A549 (cell line): ENCODE measurements at regions not wholly inside any gene's neighbourhood (a gene's known extent, or its start where the extent isn't known, plus 50 kb on each side); places are given as distances from the start of the nearest gene placed in this dataset.

ENCODE experiments used
- ATAC-seq, 2 experiments: fragments of 200-7000 bp in 1 of 2; fragments of >200 bp in 1 of 2; cut with Nextera tagmentation in 1 of 2; cut with Tn5 transposase in 1 of 2; 3 replicates each; pipeline versions ENCODE4 v1.8.0 to v1.9.1; 2018 to 2020; ENCODE audit warnings: mild to moderate bottlenecking in 1 of 2, moderate library complexity in 1 of 2
- CTCF ChIA-PET: fragments of 300-600 bp; sonication (Branson Sonifier 250); formaldehyde crosslinking; extraction: SDS; loops from one replicate; lab custom pipeline; 2021; ENCODE audit warnings: antibody characterized with exemption, inconsistent platforms; lab: Yijun Ruan, JAX
- POLR2A ChIA-PET: fragments of 350-600 bp; formaldehyde crosslinking; extraction: SDS; loops from one replicate; lab custom pipeline; 2021; ENCODE audit warnings: antibody characterized with exemption, inconsistent platforms; lab: Yijun Ruan, JAX
- DNase-seq, 2 experiments: peaks; one replicate each; pipeline versions ENCODE4 v3.0.0 to v3.0.0-alpha.2; 2011 to 2016; ENCODE audit warnings: low read depth in 1 of 2, low spot score in 1 of 2
- FAIRE-seq: peaks from 2 replicates; lab custom pipeline; 2011; peaks lifted over from hg19 to GRCh38; lab: Jason Lieb, UNC
- H3K27ac ChIP-seq, 2 experiments: fragments of >200 bp; sonication (Bioruptor Twin); formaldehyde crosslinking; 3 replicates each; pipeline ENCODE4 v1.5.1; 2016 to 2017
- H3K4me1 ChIP-seq: fragments of >200 bp; sonication (Bioruptor Twin); formaldehyde crosslinking; 3 replicates; pipeline ENCODE4 v1.6.1; 2016
- H3K4me2 ChIP-seq: fragments of >200 bp; sonication (Bioruptor Twin); formaldehyde crosslinking; 3 replicates; pipeline ENCODE4 v1.6.1; 2016
- H3K4me3 ChIP-seq: fragments of >200 bp; sonication (Bioruptor Twin); formaldehyde crosslinking; 3 replicates; pipeline ENCODE4 v1.5.1; 2016
- H3K9me3 ChIP-seq: fragments of >200 bp; sonication (Bioruptor Twin); formaldehyde crosslinking; 3 replicates; pipeline ENCODE4 v1.6.1; 2016
- ATOH8 ChIP-seq: fragments of 250-450 bp; sonication (Bioruptor Pico); IDR thresholded peaks from 2 replicates; pipeline ENCODE4 v1.5.0; 2020; ENCODE audit warnings: low read depth, mild to moderate bottlenecking, moderate library complexity
- BHLHE40 ChIP-seq: IDR thresholded peaks from 2 replicates; pipeline ENCODE4 v1.6.1; 2012; ENCODE audit warnings: low read depth, low read length, inconsistent platforms
- CBX8 ChIP-seq: fragments of 200-600 bp; sonication (generic); IDR thresholded peaks from 2 replicates; pipeline ENCODE4 v1.6.1; 2016
- CEBPB ChIP-seq, 2 experiments: fragments of >200 bp in 1 of 2; sonication (Bioruptor Twin) in 1 of 2; formaldehyde crosslinking in 1 of 2; IDR thresholded peaks; 2 replicates each; pipeline ENCODE4 v1.6.1; 2012 to 2016
- CHD2 ChIP-seq: fragments of 150-350 bp; IDR thresholded peaks from 2 replicates; pipeline ENCODE4 v1.6.1; 2014; ENCODE audit warnings: low read length; ENCODE audit not compliant: partially characterized antibody
- CTCF ChIP-seq: fragments of >200 bp; sonication (Bioruptor Twin); formaldehyde crosslinking; IDR thresholded peaks from 3 replicates; pipeline ENCODE4 v1.5.1; 2016
- ELK1 ChIP-seq: fragments of 150-350 bp; IDR thresholded peaks from 2 replicates; pipeline ENCODE4 v1.6.1; 2014; ENCODE audit warnings: low read depth, mild to moderate bottlenecking, low read length
- EP300 ChIP-seq, 2 experiments: fragments of >200 bp; sonication (Bioruptor Twin); formaldehyde crosslinking; IDR thresholded peaks; 2 replicates in 1 of 2; 3 replicates in 1 of 2; pipeline ENCODE4 v1.6.1; 2016 to 2017
- ESRRA ChIP-seq: fragments of 150-350 bp; IDR thresholded peaks from 2 replicates; pipeline ENCODE4 v1.6.1; 2014; ENCODE audit warnings: mild to moderate bottlenecking, low read length, borderline replicate concordance
- FOXS1 ChIP-seq: fragments of 250-450 bp; sonication (Bioruptor Pico); IDR thresholded peaks from 2 replicates; pipeline ENCODE4 v1.5.0; 2020; ENCODE audit warnings: mild to moderate bottlenecking, moderate library complexity
- GATA3 ChIP-seq: IDR thresholded peaks from 2 replicates; pipeline ENCODE4 v1.6.1; 2012; ENCODE audit warnings: borderline replicate concordance
- HDAC2 ChIP-seq: fragments of 200-600 bp; sonication (generic); IDR thresholded peaks from 2 replicates; pipeline ENCODE4 v1.6.1; 2016
- HOXB5 ChIP-seq: fragments of 250-450 bp; sonication (Bioruptor Pico); IDR thresholded peaks from 2 replicates; pipeline ENCODE4 v1.5.0; 2020; ENCODE audit warnings: mild to moderate bottlenecking, moderate library complexity
- JUN ChIP-seq, 2 experiments: fragments of >200 bp; sonication (Bioruptor Twin); formaldehyde crosslinking; IDR thresholded peaks; 2 replicates in 1 of 2; 3 replicates in 1 of 2; pipeline ENCODE4 v1.6.1; 2016 to 2017
- KDM1A ChIP-seq: fragments of 200-600 bp; sonication (generic); IDR thresholded peaks from 2 replicates; pipeline ENCODE4 v1.6.1; 2016; ENCODE audit warnings: low read depth, mild to moderate bottlenecking
- KDM5A ChIP-seq: fragments of 200-600 bp; sonication (generic); IDR thresholded peaks from 2 replicates; pipeline ENCODE4 v1.6.1; 2016; ENCODE audit warnings: antibody characterized with exemption, mild to moderate bottlenecking
- MAFK ChIP-seq: fragments of 450-650 bp; IDR thresholded peaks from 2 replicates; pipeline ENCODE4 v1.6.1; 2014; ENCODE audit not compliant: partially characterized antibody
- MAZ ChIP-seq: fragments of 150-350 bp; IDR thresholded peaks from 2 replicates; pipeline ENCODE4 v1.6.1; 2014; ENCODE audit warnings: antibody characterized with exemption, low read depth, low read length, borderline replicate concordance
- RARB ChIP-seq: fragments of 250-450 bp; sonication (Bioruptor Pico); IDR thresholded peaks from 2 replicates; pipeline ENCODE4 v1.8.0; 2021; ENCODE audit warnings: mild to moderate bottlenecking, moderate library complexity
- RCOR1 ChIP-seq: fragments of 150-350 bp; IDR thresholded peaks from 2 replicates; pipeline ENCODE4 v1.6.1; 2014; ENCODE audit warnings: antibody characterized with exemption, low read length, low read depth
- SMC3 ChIP-seq: fragments of >200 bp; sonication (Bioruptor Twin); formaldehyde crosslinking; IDR thresholded peaks from 3 replicates; pipeline ENCODE4 v1.6.1; 2018; ENCODE audit warnings: inconsistent platforms
- TFCP2L1 ChIP-seq: fragments of 250-450 bp; sonication (Bioruptor Pico); IDR thresholded peaks from 2 replicates; pipeline ENCODE4 v1.5.0; 2021; ENCODE audit warnings: mild to moderate bottlenecking
- TP53 ChIP-seq: fragments of 250-450 bp; sonication (Bioruptor Pico); IDR thresholded peaks from 2 replicates; pipeline ENCODE4 v1.5.0; 2021; ENCODE audit warnings: mild to moderate bottlenecking, moderate library complexity
- USF2 ChIP-seq: fragments of 450-650 bp; IDR thresholded peaks from 2 replicates; pipeline ENCODE4 v1.6.1; 2014; ENCODE audit warnings: antibody characterized with exemption
- ZC3H11A ChIP-seq: fragments of 450-650 bp; IDR thresholded peaks from 2 replicates; pipeline ENCODE4 v1.6.1; 2014; ENCODE audit warnings: antibody characterized with exemption, mild to moderate bottlenecking
- ZFP36 ChIP-seq: fragments of 450-650 bp; IDR thresholded peaks from 2 replicates; pipeline ENCODE4 v1.6.1; 2014; ENCODE audit warnings: borderline replicate concordance; ENCODE audit not compliant: partially characterized antibody
- ZNF302 ChIP-seq: fragments of 250-450 bp; sonication (Bioruptor Pico); IDR thresholded peaks from 2 replicates; pipeline ENCODE4 v1.9.0; 2021; ENCODE audit warnings: inconsistent platforms, mild to moderate bottlenecking, moderate library complexity
- WGBS: methylation state at CpG from one replicate; pipeline ENCODE4 v1.1.6; 2017; ENCODE audit errors: missing lambda C conversion rate; 5-methylcytosine and 5-hydroxymethylcytosine counted together

- Histone ChIP-seq H3K4me2 (no peak overlapping the region), H3K27ac (no peak overlapping the region), H3K9me3 (no peaks in the 10 kb centered on the region), H3K4me3 (no peak overlapping the region), H3K4me1 (no peaks in the 10 kb centered on the region)
- 2% methylated on average over 2 of the region's 2 CpGs for WGBS
- ChIA-PET CTCF (no interaction called here), POLR2A (no interaction called here)
- no peak for TF ChIP-seq RCOR1
- TF ChIP-seq TP53 (CRISPR knock-in tag), result no peak
- no peak for TF ChIP-seq ZFP36
- TF ChIP-seq MAFK, result no peak
- no peak for TF ChIP-seq KDM1A
- no peak for TF ChIP-seq USF2
- TF ChIP-seq ELK1, result no peak
- no peak for TF ChIP-seq FOXS1 (CRISPR knock-in tag)
- no peak for TF ChIP-seq HDAC2
- no peak for DNase-seq
- no peak for FAIRE-seq
- ATAC-seq, result no peak
These were observed 186.7 kb upstream of the VGLL2 start for GRCh38 chr6:117078624-117079023.

GRCh38 chr6:117079951-117080350 lies 185.4 kb upstream of the VGLL2 start:
- DNase-seq, result no peak
- no peak for TF ChIP-seq ZC3H11A
- no peak for TF ChIP-seq KDM5A
- TF ChIP-seq SMC3, result no peak
- no peak for TF ChIP-seq RARB (CRISPR knock-in tag)
- TF ChIP-seq CBX8, result no peak
- TF ChIP-seq CEBPB (IDR thresholded peaks at IDR 0.05), result no peak
- no peak for TF ChIP-seq GATA3
- TF ChIP-seq CHD2, result no peak
- TF ChIP-seq ZNF302, result no peak
- TF ChIP-seq EP300 (IDR thresholded peaks at IDR 0.05), result no peak
- no peak for TF ChIP-seq HOXB5 (CRISPR knock-in tag)
- 0% methylated on average over 2 of the region's 2 CpGs for WGBS
- Histone ChIP-seq H3K9me3 (no peaks in the 10 kb centered on the region), H3K4me2 (no peak overlapping the region), H3K4me1 (no peaks in the 10 kb centered on the region), H3K27ac (no peak overlapping the region), H3K4me3 (no peak overlapping the region)
- no peak for FAIRE-seq
- ChIA-PET CTCF (no interaction called here), POLR2A (no interaction called here)
- ATAC-seq, result no peak

- Histone ChIP-seq H3K9me3 (no peaks in the 10 kb centered on the region), H3K27ac (no peak overlapping the region), H3K4me1 (no peaks in the 10 kb centered on the region), H3K4me2 (no peak overlapping the region), H3K4me3 (no peak overlapping the region)
- no peak for ATAC-seq
- TF ChIP-seq MAFK, result no peak
- TF ChIP-seq RARB (CRISPR knock-in tag), result no peak
- TF ChIP-seq GATA3, result no peak
- no peak for TF ChIP-seq MAZ
- WGBS, result 51% methylated on average over 3 of the region's 3 CpGs
- FAIRE-seq, result no peak
- DNase-seq, result no peak
- ChIA-PET POLR2A (no interaction called here), CTCF (no interaction called here)
These were observed 175.8 kb upstream of the VGLL2 start for GRCh38 chr6:117089604-117090003.

- DNase-seq, result no peak
- ChIA-PET CTCF (no interaction called here), POLR2A (no interaction called here)
- Histone ChIP-seq H3K4me1 (no peaks in the 10 kb centered on the region), H3K4me2 (no peak overlapping the region), H3K4me3 (no peak overlapping the region), H3K27ac (no peak overlapping the region), H3K9me3 (no peaks in the 10 kb centered on the region)
- WGBS, result 10% methylated on average over 1 of the region's 1 CpG
- no peak for FAIRE-seq
- TF ChIP-seq BHLHE40, result no peak
- no peak for TF ChIP-seq CTCF
- no peak for TF ChIP-seq TFCP2L1 (CRISPR knock-in tag)
- TF ChIP-seq ATOH8 (CRISPR knock-in tag), result no peak
- no peak for TF ChIP-seq JUN (IDR thresholded peaks at IDR 0.05)
- no peak for TF ChIP-seq ELK1
- TF ChIP-seq ZFP36, result no peak
- TF ChIP-seq ESRRA, result no peak
- ATAC-seq, result no peak
These were observed 155.2 kb upstream of the VGLL2 start for GRCh38 chr6:117110146-117110545.
